GM23338 (cell line): ENCODE measurements at regions not wholly inside any gene's neighbourhood (a gene's known extent, or its start where the extent isn't known, plus 50 kb on each side); places are given as distances from the start of the nearest gene placed in this dataset.

Source experiments
- ATAC-seq: fragments of 200-7000 bp; cut with Tn5 transposase; 3 replicates; pipeline ENCODE4 v1.9.1; 2020
- DNase-seq: peaks from one replicate; pipeline ENCODE4 v3.0.0-alpha.2; 2015; ENCODE audit warnings: low spot score
- H2AFZ ChIP-seq: fragments of 200-600 bp; sonication (generic); 2 replicates; pipeline ENCODE4 v1.8.0; 2016; ENCODE audit warnings: antibody characterized with exemption, mild to moderate bottlenecking, moderate library complexity
- H3F3A ChIP-seq: fragments of 200-600 bp; sonication (generic); replicated peaks from 2 replicates; pipeline ENCODE4 v1.8.0; 2017; ENCODE audit warnings: antibody characterized with exemption, mixed run types, low read depth
- H3K27ac ChIP-seq: fragments of 200-600 bp; sonication (generic); 2 replicates; pipeline ENCODE4 v1.6.1; 2016; ENCODE audit warnings: low read depth
- H3K27me3 ChIP-seq: fragments of 200-600 bp; sonication (generic); 2 replicates; pipeline ENCODE4 v1.8.0; 2016; ENCODE audit warnings: mild to moderate bottlenecking, mixed run types, moderate library complexity; ENCODE audit not compliant: insufficient read depth
- H3K36me3 ChIP-seq: fragments of 200-600 bp; sonication (generic); 2 replicates; pipeline ENCODE4 v1.8.0; 2016; ENCODE audit warnings: mild to moderate bottlenecking; ENCODE audit not compliant: insufficient read depth
- H3K4me1 ChIP-seq: fragments of 200-600 bp; sonication (generic); 2 replicates; pipeline ENCODE4 v1.8.0; 2016; ENCODE audit warnings: mild to moderate bottlenecking, moderate library complexity; ENCODE audit not compliant: insufficient read depth
- H3K4me2 ChIP-seq: fragments of 200-600 bp; sonication (generic); 2 replicates; pipeline ENCODE4 v1.7.1; 2017; ENCODE audit warnings: mixed run types
- H3K4me3 ChIP-seq: fragments of 200-600 bp; sonication (generic); 2 replicates; pipeline ENCODE4 v1.6.1; 2016; ENCODE audit warnings: mixed run types
- H3K79me2 ChIP-seq: fragments of 200-600 bp; sonication (generic); replicated peaks from 2 replicates; pipeline ENCODE4 v1.8.0; 2017; ENCODE audit warnings: mild to moderate bottlenecking; ENCODE audit not compliant: insufficient read depth
- H3K9me2 ChIP-seq: fragments of 200-600 bp; sonication (generic); 2 replicates; pipeline ENCODE4 v1.8.0; 2017; ENCODE audit not compliant: insufficient read depth
- H4K20me1 ChIP-seq: fragments of 200-600 bp; sonication (generic); replicated peaks from 2 replicates; pipeline ENCODE4 v1.8.0; 2017; ENCODE audit warnings: mild to moderate bottlenecking; ENCODE audit not compliant: insufficient read depth
- H3K27ac Mint-ChIP-seq: 2 replicates; pipeline ENCODE4 v1.8.0; 2020; ENCODE audit warnings: inconsistent platforms, mild to moderate bottlenecking, moderate library complexity, mixed read lengths
- H3K27me3 Mint-ChIP-seq: 3 replicates; pipeline ENCODE4 v1.8.0; 2022; ENCODE audit warnings: low read depth, mild to moderate bottlenecking, moderate library complexity, mixed read lengths, inconsistent platforms; ENCODE audit not compliant: insufficient read depth, poor library complexity
- H3K36me3 Mint-ChIP-seq: 3 replicates; pipeline ENCODE4 v1.8.0; 2021; ENCODE audit warnings: low read depth, mild to moderate bottlenecking, inconsistent platforms, moderate library complexity, mixed read lengths
- H3K4me1 Mint-ChIP-seq: 3 replicates; pipeline ENCODE4 v1.8.0; 2020; ENCODE audit warnings: mild to moderate bottlenecking, inconsistent platforms, mixed read lengths
- H3K4me3 Mint-ChIP-seq: 3 replicates; pipeline ENCODE4 v1.8.0; 2021; ENCODE audit warnings: moderate library complexity, mild to moderate bottlenecking, inconsistent platforms, mixed read lengths
- H3K9me3 Mint-ChIP-seq: 3 replicates; pipeline ENCODE4 v1.8.0; 2020; ENCODE audit warnings: moderate library complexity, mild to moderate bottlenecking, inconsistent platforms, mixed read lengths
- CREB1 ChIP-seq: fragments of 250-450 bp; sonication (Bioruptor Pico); IDR thresholded peaks from 2 replicates; pipeline ENCODE4 v1.5.0; 2020; ENCODE audit warnings: low read depth, mild to moderate bottlenecking, moderate library complexity
- EZH2phosphoT487 ChIP-seq: fragments of 200-600 bp; sonication (generic); IDR thresholded peaks from one replicate; pipeline ENCODE4 v1.8.1; 2018; ENCODE audit warnings: antibody characterized with exemption; ENCODE audit not compliant: unreplicated experiment
- JUNB ChIP-seq: IDR thresholded peaks from one replicate; pipeline ENCODE4 v1.6.1; 2016; ENCODE audit warnings: antibody characterized with exemption; ENCODE audit not compliant: unreplicated experiment
- REST ChIP-seq: IDR thresholded peaks from one replicate; pipeline ENCODE4 v1.6.1; 2018; ENCODE audit warnings: antibody characterized with exemption; ENCODE audit not compliant: unreplicated experiment
- STAT1 ChIP-seq: IDR thresholded peaks from one replicate; pipeline ENCODE4 v1.6.1; 2016; ENCODE audit warnings: antibody characterized with exemption; ENCODE audit not compliant: unreplicated experiment
- ZNF462 ChIP-seq: fragments of 250-450 bp; sonication (Bioruptor Pico); IDR thresholded peaks from 2 replicates; pipeline ENCODE4 v1.5.0; 2020; ENCODE audit warnings: mild to moderate bottlenecking, moderate library complexity

- TF ChIP-seq EZH2phosphoT487, result no peak
- no peak for TF ChIP-seq ZNF462 (CRISPR knock-in tag)
- TF ChIP-seq CREB1 (CRISPR knock-in tag), result no peak
Measured at GRCh38 chr10:4569151-4569550, 256.9 kb upstream of the AKR1E2 start (continued).

GRCh38 chr10:4568731-4569130, 257.3 kb upstream of the AKR1E2 start:
- no peak overlapping the region for H2AFZ ChIP-seq
- H3K36me3 ChIP-seq, result no peaks in the 10 kb centered on the region
- no peaks in the 10 kb centered on the region for H3F3A ChIP-seq
- no peak for ATAC-seq
- Mint-ChIP-seq H3K4me3 (no peak overlapping the region), H3K27ac (no peak overlapping the region), H3K9me3 (no peaks in the 10 kb centered on the region), H3K36me3 (no peaks in the 10 kb centered on the region), H3K4me1 (no peaks in the 10 kb centered on the region), H3K27me3 (no peaks in the 10 kb centered on the region)
- H3K4me2 ChIP-seq, result no peak overlapping the region
- H3K4me1 ChIP-seq, result no peaks in the 10 kb centered on the region
- H3K79me2 ChIP-seq, result no peaks in the 10 kb centered on the region
- H3K27me3 ChIP-seq, result no peaks in the 10 kb centered on the region
- H4K20me1 ChIP-seq, result no peaks in the 10 kb centered on the region
- H3K27ac ChIP-seq, result no peak overlapping the region
- H3K9me2 ChIP-seq, result peaks cover 3% of the 10 kb centered on the region; the same call in 1 of the 2 replicates
- no peak for DNase-seq
- no peak overlapping the region for H3K4me3 ChIP-seq
- TF ChIP-seq REST, result no peak
- TF ChIP-seq STAT1, result no peak
- no peak for TF ChIP-seq ZNF462 (CRISPR knock-in tag)
- no peak for TF ChIP-seq JUNB
